Lower lobe of right lung (tissue), 2 donors: ENCODE measurements at regions not wholly inside any gene's neighbourhood (a gene's known extent, or its start where the extent isn't known, plus 50 kb on each side); places are given as distances from the start of the nearest gene placed in this dataset.

Experiments
- ATAC-seq, 2 donors: fragments of 200-7000 bp; cut with Tn5 transposase; one replicate each; pipeline ENCODE4 v1.9.1; 2020 to 2022; ENCODE audit warnings: mild to moderate bottlenecking in 2 of 2, moderate library complexity in 2 of 2
- DNase-seq: peaks from one replicate; pipeline ENCODE4 v3.0.0-alpha.2; 2020
- H3K27ac ChIP-seq: fragments of 200-600 bp; one replicate; pipeline ENCODE4 v1.8.0; 2022
- H3K27me3 ChIP-seq: fragments of 200-600 bp; one replicate; pipeline ENCODE4 v1.8.0; 2022; ENCODE audit warnings: low read depth
- H3K36me3 ChIP-seq: fragments of 200-600 bp; one replicate; pipeline ENCODE4 v1.8.0; 2022; ENCODE audit warnings: mild to moderate bottlenecking
- H3K4me1 ChIP-seq: fragments of 200-600 bp; one replicate; pipeline ENCODE4 v1.8.0; 2022
- H3K4me3 ChIP-seq: fragments of 200-600 bp; one replicate; pipeline ENCODE4 v1.8.0; 2022; ENCODE audit warnings: mild to moderate bottlenecking
- H3K9me3 ChIP-seq: fragments of 200-600 bp; one replicate; pipeline ENCODE4 v1.8.0; 2022
- CTCF ChIP-seq: fragments of 200-600 bp; IDR thresholded peaks from one replicate; pipeline ENCODE4 v1.8.0; 2022; ENCODE audit warnings: antibody characterized with exemption, mild to moderate bottlenecking
- intact Hi-C: fragments of 100-400 bp; cut with DNase I; formaldehyde crosslinking; loops from one replicate; pipeline ENCODE4 v1.11.0; 2022
- donor health status: DM: no; HTN: yes; CAD: no; lungs with severe emphysema.

GRCh38 chr13:50596776-50597203 is 246.7 kb downstream of the DLEU7 start:
- no peak overlapping the region for H3K4me3 ChIP-seq
- H3K4me1 ChIP-seq: no peaks in the 10 kb centered on the region
- no peaks in the 10 kb centered on the region for H3K27me3 ChIP-seq
- H3K36me3 ChIP-seq: no peaks in the 10 kb centered on the region
- TF ChIP-seq CTCF: no peak
- DNase-seq (no peak), ATAC-seq (no peak)
- no peaks in the 10 kb centered on the region for H3K9me3 ChIP-seq
- intact Hi-C loops: no loop called here
- no peak overlapping the region for H3K27ac ChIP-seq

- ATAC-seq (no peak), DNase-seq (no peak)
- TF ChIP-seq CTCF: no peak
- H3K4me3 ChIP-seq: no peak overlapping the region
- no peaks in the 10 kb centered on the region for H3K27me3 ChIP-seq
- no peaks in the 10 kb centered on the region for H3K36me3 ChIP-seq
- H3K27ac ChIP-seq: no peak overlapping the region
- H3K4me1 ChIP-seq: no peaks in the 10 kb centered on the region
- intact Hi-C loops: no loop called here
- no peaks in the 10 kb centered on the region for H3K9me3 ChIP-seq
These were observed 245.2 kb downstream of the DLEU7 start for GRCh38 chr13:50598338-50598737.

- no peaks in the 10 kb centered on the region for H3K27me3 ChIP-seq
- DNase-seq (no peak), ATAC-seq (no peak)
These were observed 244.4 kb downstream of the DLEU7 start for GRCh38 chr13:50599046-50599445.

GRCh38 chr13:50599927-50600326 is 243.6 kb downstream of the DLEU7 start:
- DNase-seq (no peak), ATAC-seq (no peak)
- no peaks in the 10 kb centered on the region for H3K4me1 ChIP-seq
- no peak for TF ChIP-seq CTCF
- no peaks in the 10 kb centered on the region for H3K9me3 ChIP-seq
- no peaks in the 10 kb centered on the region for H3K27me3 ChIP-seq
- H3K4me3 ChIP-seq: no peak overlapping the region
- H3K36me3 ChIP-seq: no peaks in the 10 kb centered on the region
- intact Hi-C loops: no loop called here
- H3K27ac ChIP-seq: no peak overlapping the region

More at GRCh38 chr13:50599046-50599445, 244.4 kb downstream of the DLEU7 start:
- H3K9me3 ChIP-seq: no peaks in the 10 kb centered on the region
- no peaks in the 10 kb centered on the region for H3K4me1 ChIP-seq
- H3K27ac ChIP-seq: no peak overlapping the region
- no peak overlapping the region for H3K4me3 ChIP-seq
- no peaks in the 10 kb centered on the region for H3K36me3 ChIP-seq
- intact Hi-C loops: no loop called here
- no peak for TF ChIP-seq CTCF

- no peak overlapping the region for H3K4me3 ChIP-seq
- TF ChIP-seq CTCF: no peak
- no peak overlapping the region for H3K27ac ChIP-seq
- no peaks in the 10 kb centered on the region for H3K9me3 ChIP-seq
- H3K4me1 ChIP-seq: no peaks in the 10 kb centered on the region
- no peaks in the 10 kb centered on the region for H3K36me3 ChIP-seq
- DNase-seq (no peak), ATAC-seq (no peak)
- intact Hi-C loops: no loop called here
- H3K27me3 ChIP-seq: no peaks in the 10 kb centered on the region
These were observed 235.1 kb downstream of the DLEU7 start for GRCh38 chr13:50608370-50608769.

GRCh38 chr13:50609011-50609410 is 234.5 kb downstream of the DLEU7 start:
- Histone ChIP-seq H3K36me3 (no peaks in the 10 kb centered on the region), H3K4me3 (no peak overlapping the region), H3K27ac (no peak overlapping the region), H3K27me3 (no peaks in the 10 kb centered on the region), H3K4me1 (no peaks in the 10 kb centered on the region), H3K9me3 (no peaks in the 10 kb centered on the region)
- intact Hi-C loops: no loop called here
- no peak for ATAC-seq
- no peak for TF ChIP-seq CTCF
- no peak for DNase-seq
